Tibial artery (tissue), 4 donors: ENCODE measurements at regions not wholly inside any gene's neighbourhood (a gene's known extent, or its start where the extent isn't known, plus 50 kb on each side); places are given as distances from the start of the nearest gene placed in this dataset.
"Not testable (repeated sequence)": the region's sequence is repeated elsewhere in the genome, so short reads cannot be mapped to it uniquely, and the experiment has no call there.

Experiments used
- DNase-seq, 2 donors: peaks; one replicate each; pipeline ENCODE4 v3.0.0-alpha.2; 2019
- H3K27ac ChIP-seq, 2 donors: fragments of 200-600 bp; sonication (generic) in 1 of 2; 1 replicate in 1 of 2; 2 replicates in 1 of 2; pipeline ENCODE4 v1.5.1; 2018 to 2019; ENCODE audit warnings: mild to moderate bottlenecking in 1 of 2
- H3K27me3 ChIP-seq, 2 donors: fragments of 200-600 bp; sonication (generic) in 1 of 2; one replicate each; pipeline versions ENCODE4 v1.5.1 to v1.6.0; 2016 to 2019
- H3K36me3 ChIP-seq, 3 donors: fragments of 200-600 bp; sonication (generic) in 2 of 3; one replicate each; pipeline ENCODE4 v1.5.1; 2016 to 2019; ENCODE audit warnings: mild to moderate bottlenecking in 2 of 3
- H3K4me1 ChIP-seq, 4 donors: fragments of 200-600 bp; sonication (generic) in 2 of 4; 1 replicate in 3 of 4; 2 replicates in 1 of 4; pipeline ENCODE4 v1.5.1; 2016 to 2019
- H3K4me3 ChIP-seq, 2 donors: fragments of 200-600 bp; sonication (generic) in 1 of 2; 1 replicate in 1 of 2; 2 replicates in 1 of 2; pipeline ENCODE4 v1.5.1; 2018 to 2019; ENCODE audit warnings: mild to moderate bottlenecking in 2 of 2
- H3K9me3 ChIP-seq, 3 donors: fragments of 200-600 bp; sonication (generic) in 1 of 3; one replicate each; pipeline ENCODE4 v1.5.1; 2016 to 2019
- intact Hi-C: fragments of 100-400 bp; cut with DNase I; formaldehyde crosslinking; loops from one replicate; pipeline ENCODE4 v1.15.0; 2023; ENCODE audit warnings: low total_unique reads
- TF ChIP-seq, protein P1 (sequence below), 2 experiments: fragments of 200-600 bp in 1 of 2; fragments of 450-650 bp in 1 of 2; IDR thresholded peaks; one replicate each; pipeline ENCODE4 v1.5.1; 2017 to 2019; ENCODE audit warnings: antibody characterized with exemption in 2 of 2, mild to moderate bottlenecking in 1 of 2, moderate library complexity in 1 of 2

DNA sequence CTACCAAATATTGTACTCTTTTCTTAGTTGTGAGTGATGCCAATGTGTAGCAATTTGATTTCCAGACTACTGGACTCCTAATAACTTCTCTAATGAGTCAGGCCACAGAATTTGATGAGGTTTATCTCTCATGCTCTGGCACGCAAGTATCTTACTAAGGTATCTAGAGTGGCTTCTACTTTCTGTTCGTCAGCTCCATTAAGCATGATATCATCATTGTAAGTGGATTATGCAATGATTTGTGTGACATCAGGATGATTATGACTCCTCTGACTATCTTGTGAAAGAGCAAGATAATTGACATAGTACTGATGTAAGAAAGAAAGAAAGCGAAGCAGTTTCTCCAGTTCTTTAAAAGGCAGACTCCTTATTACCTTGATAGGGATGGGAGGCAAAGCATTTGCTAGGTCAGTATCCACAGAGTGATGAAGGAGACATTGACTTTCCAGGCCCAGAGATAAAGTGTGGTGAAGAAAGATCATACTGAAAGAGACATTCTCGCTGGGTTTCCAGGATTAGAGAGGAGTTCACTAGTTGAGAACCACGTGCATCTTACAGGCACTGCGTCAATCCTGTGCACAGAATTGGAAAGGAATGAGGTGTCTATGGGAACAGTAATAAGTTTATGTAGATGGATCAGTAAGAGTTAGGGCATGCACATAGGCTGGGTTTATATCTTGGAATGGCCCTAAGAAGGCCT, 161.9 kb upstream of the STK26 start:
- Histone ChIP-seq H3K4me1 (no peaks in the 10 kb centered on the region), H3K27me3 (no peaks in the 10 kb centered on the region), H3K4me3 (no peak overlapping the region), H3K9me3 (no peaks in the 10 kb centered on the region), H3K27ac (no peak overlapping the region), H3K36me3 (no peaks in the 10 kb centered on the region)
- intact Hi-C loops: no loop called here
- no peak for DNase-seq
- TF ChIP-seq, protein P1, sequence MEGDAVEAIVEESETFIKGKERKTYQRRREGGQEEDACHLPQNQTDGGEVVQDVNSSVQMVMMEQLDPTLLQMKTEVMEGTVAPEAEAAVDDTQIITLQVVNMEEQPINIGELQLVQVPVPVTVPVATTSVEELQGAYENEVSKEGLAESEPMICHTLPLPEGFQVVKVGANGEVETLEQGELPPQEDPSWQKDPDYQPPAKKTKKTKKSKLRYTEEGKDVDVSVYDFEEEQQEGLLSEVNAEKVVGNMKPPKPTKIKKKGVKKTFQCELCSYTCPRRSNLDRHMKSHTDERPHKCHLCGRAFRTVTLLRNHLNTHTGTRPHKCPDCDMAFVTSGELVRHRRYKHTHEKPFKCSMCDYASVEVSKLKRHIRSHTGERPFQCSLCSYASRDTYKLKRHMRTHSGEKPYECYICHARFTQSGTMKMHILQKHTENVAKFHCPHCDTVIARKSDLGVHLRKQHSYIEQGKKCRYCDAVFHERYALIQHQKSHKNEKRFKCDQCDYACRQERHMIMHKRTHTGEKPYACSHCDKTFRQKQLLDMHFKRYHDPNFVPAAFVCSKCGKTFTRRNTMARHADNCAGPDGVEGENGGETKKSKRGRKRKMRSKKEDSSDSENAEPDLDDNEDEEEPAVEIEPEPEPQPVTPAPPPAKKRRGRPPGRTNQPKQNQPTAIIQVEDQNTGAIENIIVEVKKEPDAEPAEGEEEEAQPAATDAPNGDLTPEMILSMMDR (IDR thresholded peaks at IDR 0.05): no peak

- DNase-seq: no peak
These were observed 160.8 kb upstream of the STK26 start for GRCh38 chrX:131862321-131862720.

GRCh38 chrX:131869182-131869581, 153.9 kb upstream of the STK26 start:
- H3K4me1 ChIP-seq: no peaks in the 10 kb centered on the region
- no peak overlapping the region for H3K27ac ChIP-seq
- intact Hi-C loops: no loop called here
- no peaks in the 10 kb centered on the region for H3K27me3 ChIP-seq
- H3K4me3 ChIP-seq: no peak overlapping the region
- no peaks in the 10 kb centered on the region for H3K36me3 ChIP-seq
- TF ChIP-seq, protein P1 (IDR thresholded peaks at IDR 0.05): no peak
- H3K9me3 ChIP-seq: peaks cover 0 to 5% (median 0%) of the 10 kb centered on the region in 3 donors
- DNase-seq: no peak

More at GRCh38 chrX:131862321-131862720, 160.8 kb upstream of the STK26 start:
- H3K4me3 ChIP-seq: no peak overlapping the region
- no peaks in the 10 kb centered on the region for H3K9me3 ChIP-seq
- H3K36me3 ChIP-seq: no peaks in the 10 kb centered on the region
- H3K27ac ChIP-seq: no peak overlapping the region
- TF ChIP-seq, protein P1 (IDR thresholded peaks at IDR 0.05): no peak
- intact Hi-C loops: no loop called here
- H3K4me1 ChIP-seq: no peaks in the 10 kb centered on the region
- no peaks in the 10 kb centered on the region for H3K27me3 ChIP-seq

GRCh38 chrX:131874300-131874699, 148.8 kb upstream of the STK26 start:
- no peak overlapping the region for H3K27ac ChIP-seq
- intact Hi-C loops: no loop called here
- TF ChIP-seq, protein P1 (IDR thresholded peaks at IDR 0.05): no peak

GRCh38 chrX:131875827-131876226, 147.3 kb upstream of the STK26 start:
- H3K4me1 ChIP-seq, H3K27me3 ChIP-seq, H3K27ac ChIP-seq, DNase-seq, H3K9me3 ChIP-seq, intact Hi-C loops, H3K36me3 ChIP-seq, H3K4me3 ChIP-seq: not testable (repeated sequence)

More at GRCh38 chrX:131874300-131874699, 148.8 kb upstream of the STK26 start:
- Histone ChIP-seq H3K9me3 (no peaks in the 10 kb centered on the region), H3K4me3 (no peak overlapping the region), H3K27me3 (no peaks in the 10 kb centered on the region), H3K36me3 (no peaks in the 10 kb centered on the region), H3K4me1 (no peaks in the 10 kb centered on the region)
- no peak for DNase-seq

DNA sequence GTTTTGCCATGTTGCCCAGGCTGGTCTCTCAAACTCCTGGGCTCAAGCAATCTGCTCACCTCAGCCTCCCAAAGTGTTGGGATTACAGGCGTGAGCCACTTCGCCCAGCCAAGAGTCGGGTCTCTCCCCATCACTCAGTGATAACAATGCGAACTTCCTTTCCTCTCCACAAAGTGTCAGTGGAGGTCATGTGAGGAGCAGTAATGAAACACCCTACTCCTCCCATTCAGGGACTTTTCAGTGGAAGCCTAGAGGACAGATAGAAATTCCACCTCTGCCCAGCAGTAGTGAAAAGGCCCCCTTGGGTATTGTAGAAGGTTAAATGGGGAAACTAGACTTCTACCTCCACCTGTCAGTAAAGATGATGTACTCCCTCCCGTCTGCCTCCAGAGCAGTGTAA, 141.9 kb upstream of the STK26 start:
- Histone ChIP-seq H3K4me3 (no peak overlapping the region), H3K36me3 (no peaks in the 10 kb centered on the region), H3K27me3 (no peaks in the 10 kb centered on the region), H3K4me1 (no peaks in the 10 kb centered on the region), H3K9me3 (no peaks in the 10 kb centered on the region), H3K27ac (no peak overlapping the region)
- TF ChIP-seq, protein P1 (IDR thresholded peaks at IDR 0.05): no peak
- no peak for DNase-seq
- intact Hi-C loops: no loop called here

DNA sequence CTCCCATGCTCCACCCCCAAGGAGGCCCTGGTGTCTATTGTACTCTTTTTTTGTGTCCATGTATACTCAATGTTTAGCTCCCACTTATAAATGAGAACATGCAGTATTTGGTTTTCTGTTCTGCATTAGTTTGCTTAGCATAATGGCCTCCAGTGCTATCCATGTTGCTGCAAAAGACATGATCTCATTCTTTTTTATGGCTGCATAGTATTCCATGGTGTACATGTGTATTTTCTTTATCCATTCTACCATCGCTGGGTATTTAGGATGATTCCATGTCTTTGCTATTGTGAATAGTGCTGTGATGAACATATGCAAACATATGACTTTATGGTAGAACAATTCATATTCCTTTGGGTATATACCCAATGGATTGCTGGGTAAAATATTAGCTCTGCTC, 138.1 kb upstream of the STK26 start:
- H3K4me3 ChIP-seq, H3K36me3 ChIP-seq, H3K9me3 ChIP-seq, H3K27me3 ChIP-seq, H3K27ac ChIP-seq, DNase-seq, intact Hi-C loops, H3K4me1 ChIP-seq: not testable (repeated sequence)

DNA sequence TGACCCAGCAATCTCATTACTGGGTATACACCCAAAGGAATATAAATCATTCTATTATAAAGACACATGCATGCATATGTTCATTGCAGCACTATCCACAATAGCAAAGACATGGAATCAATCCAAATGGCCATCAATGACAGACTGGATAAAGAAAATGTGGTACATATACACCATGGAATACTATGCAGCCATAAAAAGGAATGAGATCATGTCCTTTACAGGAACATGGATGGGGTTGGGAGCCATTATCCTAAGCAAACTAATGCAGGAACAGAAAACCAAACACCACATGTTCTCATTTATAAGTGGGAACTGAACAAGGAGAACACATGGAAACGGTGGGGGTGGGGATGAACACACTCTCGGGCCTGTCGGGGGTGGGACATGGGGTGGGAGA, 129.2 kb upstream of the STK26 start:
- H3K4me3 ChIP-seq, intact Hi-C loops, DNase-seq, H3K36me3 ChIP-seq, H3K9me3 ChIP-seq, H3K4me1 ChIP-seq, H3K27ac ChIP-seq, H3K27me3 ChIP-seq: not testable (repeated sequence)
